ENCODE measurements at regions not wholly inside any gene's neighbourhood (a gene's known extent, or its start where the extent isn't known, plus 50 kb on each side); places are given as distances from the start of the nearest gene placed in this dataset.

DNA sequence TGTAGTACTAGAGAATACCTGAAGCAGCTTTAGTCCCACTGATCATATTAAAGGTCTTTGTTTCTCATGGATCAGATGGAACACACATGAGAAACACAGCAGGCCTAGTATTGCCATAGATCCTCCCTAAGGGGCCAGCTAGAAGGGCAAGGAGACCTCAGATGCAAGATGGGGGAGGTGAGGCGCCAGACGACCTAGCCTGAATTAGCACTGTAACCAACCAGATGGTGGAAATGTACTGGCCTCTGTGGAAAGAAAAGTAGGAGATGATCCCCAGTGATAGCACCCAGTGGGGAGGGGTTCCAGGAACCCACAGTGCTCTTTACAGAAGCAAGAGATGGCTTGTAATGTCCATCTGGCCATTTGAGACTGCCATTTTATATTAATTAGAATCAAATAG lies 138.2 kb upstream of the ZNF385D start:
- intact Hi-C loops (cut with micrococcal nuclease) = no loop called here
- TF ChIP-seq, protein P1, sequence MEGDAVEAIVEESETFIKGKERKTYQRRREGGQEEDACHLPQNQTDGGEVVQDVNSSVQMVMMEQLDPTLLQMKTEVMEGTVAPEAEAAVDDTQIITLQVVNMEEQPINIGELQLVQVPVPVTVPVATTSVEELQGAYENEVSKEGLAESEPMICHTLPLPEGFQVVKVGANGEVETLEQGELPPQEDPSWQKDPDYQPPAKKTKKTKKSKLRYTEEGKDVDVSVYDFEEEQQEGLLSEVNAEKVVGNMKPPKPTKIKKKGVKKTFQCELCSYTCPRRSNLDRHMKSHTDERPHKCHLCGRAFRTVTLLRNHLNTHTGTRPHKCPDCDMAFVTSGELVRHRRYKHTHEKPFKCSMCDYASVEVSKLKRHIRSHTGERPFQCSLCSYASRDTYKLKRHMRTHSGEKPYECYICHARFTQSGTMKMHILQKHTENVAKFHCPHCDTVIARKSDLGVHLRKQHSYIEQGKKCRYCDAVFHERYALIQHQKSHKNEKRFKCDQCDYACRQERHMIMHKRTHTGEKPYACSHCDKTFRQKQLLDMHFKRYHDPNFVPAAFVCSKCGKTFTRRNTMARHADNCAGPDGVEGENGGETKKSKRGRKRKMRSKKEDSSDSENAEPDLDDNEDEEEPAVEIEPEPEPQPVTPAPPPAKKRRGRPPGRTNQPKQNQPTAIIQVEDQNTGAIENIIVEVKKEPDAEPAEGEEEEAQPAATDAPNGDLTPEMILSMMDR (IDR thresholded peaks at IDR 0.05) = no peak
- 94% methylated on average over 2 of the region's 2 CpGs for WGBS (ENCODE audit: insufficient coverage)
- no peaks in the 10 kb centered on the region for H3K4me1 ChIP-seq (ENCODE audit: control insufficient read depth, insufficient read depth, low read length)
- Mint-ChIP-seq H3K4me3 (no peak overlapping the region), H3K36me3 (no peaks in the 10 kb centered on the region), H3K4me1 (no peaks in the 10 kb centered on the region), H3K9me3 (peaks cover 12 to 15% of the 10 kb centered on the region in 2 donors), H3K27ac (no peak overlapping the region), H3K27me3 (ENCODE audit: low read depth in 2 of 2) (no peaks in the 10 kb centered on the region)
- no peaks in the 10 kb centered on the region for H3K36me3 ChIP-seq (ENCODE audit: control insufficient read depth, insufficient read depth, low read length)
- H3K4me3 ChIP-seq (ENCODE audit: low read length) = no peak overlapping the region
- H3K9me3 ChIP-seq (ENCODE audit: control insufficient read depth, insufficient read depth, low read length) = no peaks in the 10 kb centered on the region
- H3K27me3 ChIP-seq (ENCODE audit: control insufficient read depth, insufficient read depth, low read length) = no peaks in the 10 kb centered on the region
- DNase-seq = no peak
- H3K27ac ChIP-seq (ENCODE audit: low read length) = no peak overlapping the region
- ATAC-seq = no peak

DNA sequence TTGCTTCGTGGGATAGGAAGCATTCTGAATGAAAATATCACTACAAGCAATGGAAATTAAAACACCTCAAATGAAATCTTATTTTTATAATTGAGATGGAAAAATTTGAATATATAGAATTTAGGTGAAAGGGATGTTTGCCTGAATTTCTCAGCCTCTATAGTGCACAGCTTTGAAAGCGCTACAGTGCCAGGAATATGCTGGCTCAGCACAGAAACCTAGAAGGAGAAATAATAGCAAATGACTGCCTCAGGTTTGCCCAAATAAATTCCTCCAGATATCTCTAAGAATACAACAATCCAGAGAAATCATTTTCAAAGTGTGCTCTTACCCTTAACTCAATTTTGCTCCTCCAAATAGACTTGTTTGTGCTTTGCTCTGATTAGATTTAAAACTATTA lies 141.1 kb upstream of the ZNF385D start:
- Mint-ChIP-seq H3K4me1 (no peaks in the 10 kb centered on the region), H3K9me3 (peaks cover 14 to 15% of the 10 kb centered on the region in 2 donors), H3K27me3 (ENCODE audit: low read depth in 2 of 2) (no peaks in the 10 kb centered on the region), H3K36me3 (no peaks in the 10 kb centered on the region), H3K27ac (no peak overlapping the region), H3K4me3 (no peak overlapping the region)
- intact Hi-C loops (cut with micrococcal nuclease) = no loop called here
- TF ChIP-seq, protein P1 (IDR thresholded peaks at IDR 0.05) = no peak
- no peaks in the 10 kb centered on the region for H3K4me1 ChIP-seq (ENCODE audit: control insufficient read depth, insufficient read depth, low read length)
- no peaks in the 10 kb centered on the region for H3K36me3 ChIP-seq (ENCODE audit: control insufficient read depth, insufficient read depth, low read length)
- no peaks in the 10 kb centered on the region for H3K9me3 ChIP-seq (ENCODE audit: control insufficient read depth, insufficient read depth, low read length)
- ATAC-seq = no peak
- no peak overlapping the region for H3K27ac ChIP-seq (ENCODE audit: low read length)
- no peaks in the 10 kb centered on the region for H3K27me3 ChIP-seq (ENCODE audit: control insufficient read depth, insufficient read depth, low read length)
- DNase-seq = no peak
- WGBS (ENCODE audit: insufficient coverage) = 90% methylated on average over 1 of the region's 2 CpGs
- H3K4me3 ChIP-seq (ENCODE audit: low read length) = no peak overlapping the region

DNA sequence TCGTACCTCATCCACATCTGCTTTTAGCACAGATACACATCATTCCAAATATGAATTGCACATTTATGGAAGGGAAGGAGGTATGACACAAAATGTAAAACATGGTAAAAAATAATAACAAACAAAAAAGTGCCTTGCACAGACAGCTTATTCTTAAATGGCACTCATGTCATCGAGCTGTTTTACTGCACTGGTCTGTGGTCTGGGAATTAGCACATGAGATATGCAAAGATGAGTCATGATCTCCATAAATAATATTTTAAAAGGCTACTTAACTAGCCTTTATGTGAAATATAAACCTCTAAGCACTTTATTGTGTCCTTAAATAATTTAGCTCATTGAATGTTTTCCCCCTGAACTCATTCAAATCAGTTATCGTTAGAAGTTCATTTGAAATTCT lies 142.2 kb upstream of the ZNF385D start:
- Histone ChIP-seq H3K4me3 (ENCODE audit: low read length) (no peak overlapping the region), H3K9me3 (ENCODE audit: control insufficient read depth, insufficient read depth, low read length) (no peaks in the 10 kb centered on the region), H3K27ac (ENCODE audit: low read length) (no peak overlapping the region), H3K27me3 (ENCODE audit: control insufficient read depth, insufficient read depth, low read length) (no peaks in the 10 kb centered on the region), H3K4me1 (ENCODE audit: control insufficient read depth, insufficient read depth, low read length) (no peaks in the 10 kb centered on the region), H3K36me3 (ENCODE audit: control insufficient read depth, insufficient read depth, low read length) (no peaks in the 10 kb centered on the region)
- Mint-ChIP-seq H3K27me3 (ENCODE audit: low read depth in 2 of 2) (no peaks in the 10 kb centered on the region), H3K4me1 (no peaks in the 10 kb centered on the region), H3K9me3 (peaks cover 12 to 13% of the 10 kb centered on the region in 2 donors), H3K36me3 (no peaks in the 10 kb centered on the region), H3K27ac (no peak overlapping the region), H3K4me3 (no peak overlapping the region)
- WGBS (ENCODE audit: insufficient coverage) = 100% methylated on average over 1 of the region's 3 CpGs
- TF ChIP-seq, protein P1 (IDR thresholded peaks at IDR 0.05) = no peak
- intact Hi-C loops (cut with micrococcal nuclease) = no loop called here
- ATAC-seq = no peak
- DNase-seq = no peak

DNA sequence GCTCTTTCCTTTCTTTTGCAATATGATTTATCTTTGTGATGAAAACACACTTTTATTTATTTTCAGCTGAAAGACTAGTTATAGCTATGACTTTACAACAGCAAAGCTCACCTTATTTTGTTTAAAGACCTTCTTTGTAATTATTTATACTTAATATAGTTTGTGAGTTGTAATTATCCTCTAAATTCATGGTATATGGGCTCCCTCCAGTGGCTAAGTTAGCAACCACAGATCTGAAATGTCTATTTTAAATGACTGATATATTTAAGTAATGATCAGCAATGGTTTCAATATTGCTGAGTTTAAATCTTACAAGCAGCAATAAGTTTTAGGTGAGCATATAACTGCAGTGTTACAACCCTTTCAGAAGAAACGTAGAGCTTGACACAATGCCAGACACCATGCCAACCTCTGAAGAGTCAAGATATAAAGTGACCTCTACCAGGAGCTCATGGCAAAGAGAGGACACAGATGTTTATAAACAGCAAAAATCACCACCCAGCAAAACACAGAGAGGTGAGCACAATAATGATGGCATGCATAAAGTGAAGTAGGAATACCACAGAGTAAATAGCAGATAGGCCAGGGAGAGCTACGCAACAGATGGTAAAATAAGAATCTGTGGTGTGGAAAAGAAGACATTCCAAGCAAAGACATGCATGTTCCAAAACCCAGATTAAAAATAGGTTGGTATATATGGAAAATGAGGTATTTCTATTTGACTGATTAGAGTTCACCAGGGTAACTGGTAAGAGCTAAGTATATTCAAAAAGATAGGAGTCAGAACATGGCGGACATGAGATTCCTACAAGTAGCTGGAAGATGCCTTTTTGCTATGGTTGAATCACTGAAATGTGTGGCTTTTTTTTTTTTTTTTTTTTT lies 143.7 kb upstream of the ZNF385D start:
- Histone ChIP-seq H3K9me3 (ENCODE audit: control insufficient read depth, insufficient read depth, low read length) (no peaks in the 10 kb centered on the region), H3K4me1 (ENCODE audit: control insufficient read depth, insufficient read depth, low read length) (no peaks in the 10 kb centered on the region), H3K27ac (ENCODE audit: low read length) (no peak overlapping the region), H3K36me3 (ENCODE audit: control insufficient read depth, insufficient read depth, low read length) (no peaks in the 10 kb centered on the region), H3K4me3 (ENCODE audit: low read length) (no peak overlapping the region), H3K27me3 (ENCODE audit: control insufficient read depth, insufficient read depth, low read length) (no peaks in the 10 kb centered on the region)
- Mint-ChIP-seq H3K36me3 (no peaks in the 10 kb centered on the region), H3K4me3 (no peak overlapping the region), H3K4me1 (no peaks in the 10 kb centered on the region), H3K27ac (no peak overlapping the region), H3K27me3 (ENCODE audit: low read depth in 2 of 2) (no peaks in the 10 kb centered on the region), H3K9me3 (peaks cover 8 to 11% of the 10 kb centered on the region in 2 donors)
- DNase-seq (no peak), ATAC-seq (no peak)
- intact Hi-C loops (cut with micrococcal nuclease) = no loop called here
- 86% methylated on average over 3 of the region's 3 CpGs for WGBS (ENCODE audit: insufficient coverage)
- TF ChIP-seq, protein P1 (IDR thresholded peaks at IDR 0.05) = no peak
